COLO668 (cell line): ENCODE measurements at regions not wholly inside any gene's neighbourhood (a gene's known extent, or its start where the extent isn't known, plus 50 kb on each side); places are given as distances from the start of the nearest gene placed in this dataset.

Experiments
- DNase-seq: peaks from one replicate; lab custom pipeline; 2025; ENCODE audit not compliant: unreplicated experiment; lab: John Stamatoyannopoulos, UW

DNA sequence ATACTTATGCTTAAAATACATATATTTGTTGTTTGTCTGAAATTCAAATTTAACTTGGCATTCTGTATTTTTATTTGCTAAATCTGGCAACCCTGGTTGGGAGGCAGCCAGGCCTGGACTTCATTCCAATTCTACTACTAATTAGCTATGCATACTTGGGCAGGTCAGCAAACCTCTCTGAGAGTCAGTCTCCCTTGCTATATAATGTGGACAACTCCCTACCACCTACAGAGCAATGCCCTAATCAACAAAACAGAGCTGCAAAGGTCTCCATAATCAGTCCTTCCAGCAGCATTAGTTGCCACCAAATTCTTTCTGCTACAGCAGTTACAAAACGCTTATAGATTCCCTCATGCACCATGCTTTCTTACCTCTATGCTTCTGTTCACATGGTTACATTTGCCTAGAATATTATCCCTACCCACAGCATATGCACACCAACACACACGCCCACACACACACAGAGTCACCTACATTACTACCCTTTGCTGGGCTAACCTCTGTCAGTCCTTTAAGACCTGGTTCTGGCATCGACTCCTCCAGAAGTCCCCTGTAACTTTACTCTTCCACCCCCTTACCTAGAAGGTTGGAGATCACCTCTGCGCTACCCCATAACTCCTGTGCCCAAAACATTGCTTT lies 188.7 kb downstream of the FGFR2 start:
- no peak for DNase-seq

DNA sequence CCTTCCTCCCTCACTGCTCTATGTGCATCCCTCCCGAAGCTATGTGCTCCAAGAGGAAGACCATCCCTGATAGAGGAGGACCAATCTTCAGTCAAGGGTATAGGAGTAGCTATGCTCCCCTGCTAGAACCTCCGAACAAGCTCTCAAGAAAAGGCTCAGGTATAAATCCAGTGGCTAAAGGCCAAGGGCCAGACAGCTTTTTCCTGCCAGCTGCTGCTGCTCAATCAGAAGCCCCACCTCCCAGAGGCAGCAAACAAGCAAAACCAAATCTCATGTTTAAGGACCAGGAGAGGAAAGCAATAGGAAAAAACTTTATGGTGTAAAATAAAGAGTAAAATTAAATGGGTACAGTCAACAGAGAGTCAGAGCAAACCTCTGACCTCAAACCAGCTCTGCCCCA lies 187.2 kb downstream of the FGFR2 start:
- no peak for DNase-seq

- DNase-seq: no peak
These were observed 184.3 kb downstream of the FGFR2 start for GRCh38 chr10:121413951-121414350.

GRCh38 chr10:121414366-121415062 lies 183.7 kb downstream of the FGFR2 start:
- no peak for DNase-seq

DNA sequence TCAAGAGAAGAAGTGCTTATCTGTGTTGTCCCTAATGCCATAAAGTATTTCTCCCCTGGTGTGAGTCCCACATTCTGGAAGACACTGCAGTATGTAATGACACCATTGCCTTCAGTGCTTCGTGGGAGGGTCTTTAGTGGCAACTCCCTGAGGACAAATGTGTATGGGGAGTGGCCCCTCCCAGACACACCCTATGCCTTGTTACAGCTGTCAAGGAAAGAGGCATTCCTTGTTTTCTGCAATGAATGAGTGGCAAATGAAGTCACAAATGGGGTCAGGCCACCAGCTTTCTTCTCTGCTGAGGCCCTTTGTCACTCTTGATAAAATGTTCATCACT lies 183.2 kb downstream of the FGFR2 start:
- DNase-seq: no peak

GRCh38 chr10:121416071-121416470 lies 182.2 kb downstream of the FGFR2 start:
- DNase-seq: no peak

GRCh38 chr10:121417298-121417697 lies 180.9 kb downstream of the FGFR2 start:
- no peak for DNase-seq

- no peak for DNase-seq
These were observed 180.0 kb downstream of the FGFR2 start for GRCh38 chr10:121418126-121418777.

DNA sequence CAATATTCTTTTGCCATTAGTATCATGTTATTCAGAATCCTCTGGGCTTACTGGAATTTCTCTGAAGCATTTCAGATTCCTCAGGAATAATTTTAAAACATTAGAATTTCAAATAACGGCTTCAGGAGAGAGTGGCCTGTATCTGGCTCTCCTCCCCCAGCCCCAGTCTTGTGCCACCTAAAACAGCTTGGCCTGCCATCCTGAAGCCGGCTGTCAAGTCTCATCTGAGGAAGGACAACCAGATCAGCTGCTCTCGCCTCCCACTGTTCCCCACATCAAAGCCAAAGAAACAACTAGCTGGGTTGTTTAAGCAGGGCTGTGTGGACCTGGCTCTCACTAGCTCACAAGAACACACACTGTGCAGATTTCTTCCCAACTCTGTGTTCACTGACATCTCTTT lies 178.2 kb downstream of the FGFR2 start:
- DNase-seq: no peak

DNA sequence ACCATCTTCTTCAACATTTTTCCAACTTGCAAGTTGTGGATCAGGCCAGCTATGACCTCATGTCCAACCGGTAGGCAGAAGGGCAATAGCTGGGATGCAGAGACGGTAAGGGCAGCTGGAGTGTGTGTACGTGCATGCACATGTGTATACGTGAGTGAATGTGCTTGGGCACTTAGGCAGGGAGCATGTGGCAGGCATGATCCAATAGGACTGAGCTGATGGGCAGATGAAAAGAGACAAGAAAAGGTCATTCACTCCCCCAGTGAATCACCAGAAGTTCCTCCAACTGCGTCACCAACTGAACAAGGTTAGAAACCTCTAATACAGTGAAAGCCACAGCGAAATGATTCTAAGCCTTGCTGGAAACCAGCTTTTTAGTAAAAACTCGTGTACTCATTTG lies 176.1 kb downstream of the FGFR2 start:
- DNase-seq: no peak

DNA sequence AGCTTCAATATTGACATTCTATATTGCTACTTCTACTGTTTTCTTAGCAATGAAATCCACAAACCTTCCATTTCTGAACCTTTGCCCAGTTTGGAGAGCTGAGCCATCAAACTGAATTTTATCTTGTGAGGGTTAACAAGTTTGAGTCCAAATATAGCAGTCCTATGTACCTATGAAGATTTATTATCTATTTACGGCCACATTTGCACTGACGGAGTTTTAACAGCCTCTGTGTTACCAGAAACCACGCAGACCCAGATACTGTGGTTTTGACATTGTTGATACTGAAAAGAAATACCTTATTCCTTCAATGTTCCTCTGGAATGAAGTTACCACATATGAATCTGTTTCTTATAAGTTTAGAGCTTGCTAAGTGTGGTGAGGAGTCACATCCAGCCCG lies 172.6 kb downstream of the FGFR2 start:
- DNase-seq: no peak

DNA sequence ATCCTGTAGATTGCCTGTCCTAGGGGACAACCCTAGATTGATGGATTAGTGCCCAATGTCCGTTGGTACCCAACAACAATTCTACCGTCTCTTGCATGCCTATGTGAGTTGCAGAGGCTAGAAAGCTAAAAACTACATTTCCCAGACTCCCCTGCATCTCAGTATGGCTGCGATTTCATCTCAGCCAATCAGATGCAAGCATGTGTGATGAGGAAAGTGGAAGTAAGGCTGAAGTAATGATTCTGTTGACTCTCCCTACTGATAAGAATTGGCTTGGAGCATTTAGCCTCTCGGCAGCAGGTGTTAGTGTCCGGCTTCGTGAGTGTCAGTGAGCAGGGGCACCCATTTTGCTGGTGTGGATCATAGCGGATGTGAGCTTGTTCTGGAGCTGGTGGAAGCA lies 171.9 kb downstream of the FGFR2 start:
- DNase-seq: no peak
